PC-9 (cell line): ENCODE measurements at regions not wholly inside any gene's neighbourhood (a gene's known extent, or its start where the extent isn't known, plus 50 kb on each side); places are given as distances from the start of the nearest gene placed in this dataset.

ENCODE experiments used
- BruUV-seq: library from RNA; stranded (reverse); fragments of 400-500 nt; replicated peaks from 2 replicates; lab custom pipeline; 2021; lab: Mats Ljungman, UMichigan
- CTCF ChIA-PET: fragments of 300-600 bp; sonication (Branson Sonifier 250); formaldehyde crosslinking; loops from one replicate; lab custom pipeline; 2022; ENCODE audit warnings: antibody characterized with exemption; lab: Charles Lee
- POLR2A ChIA-PET: fragments of 300-600 bp; sonication (Branson Sonifier 250); formaldehyde crosslinking; loops from one replicate; lab custom pipeline; 2022; ENCODE audit warnings: antibody characterized with exemption; ENCODE audit not compliant: unreplicated experiment; lab: Charles Lee
- DNase-seq, 2 experiments: peaks; one replicate each; pipeline versions ENCODE4 v3.0.0 to v3.0.0-alpha.2; 2015 to 2022; ENCODE audit warnings: mixed read lengths in 1 of 2
- H2AFZ ChIP-seq: fragments of 200-600 bp; sonication (generic); 2 replicates; pipeline ENCODE4 v1.8.1; 2017; ENCODE audit warnings: antibody characterized with exemption
- H3F3A ChIP-seq: fragments of 200-600 bp; sonication (generic); 2 replicates; pipeline ENCODE4 v1.8.1; 2017; ENCODE audit warnings: antibody characterized with exemption, mild to moderate bottlenecking, low read depth; ENCODE audit not compliant: insufficient read depth
- H3K27ac ChIP-seq: fragments of 200-600 bp; sonication (generic); 2 replicates; pipeline ENCODE4 v1.6.1; 2016; ENCODE audit warnings: mixed run types
- H3K27me3 ChIP-seq: fragments of 200-600 bp; sonication (generic); 2 replicates; pipeline ENCODE4 v1.6.1; 2016; ENCODE audit warnings: low read depth, mixed run types; ENCODE audit not compliant: insufficient read depth
- H3K36me3 ChIP-seq: fragments of 200-600 bp; sonication (generic); 2 replicates; pipeline ENCODE4 v1.6.1; 2016; ENCODE audit warnings: low read depth, mixed run types
- H3K4me1 ChIP-seq: fragments of 200-600 bp; sonication (generic); replicated peaks from 2 replicates; pipeline ENCODE4 v1.6.1; 2016; ENCODE audit warnings: mixed run types; ENCODE audit not compliant: insufficient read depth
- H3K4me2 ChIP-seq: fragments of 200-600 bp; sonication (generic); 2 replicates; pipeline ENCODE4 v1.6.1; 2017; ENCODE audit warnings: mixed run types
- H3K4me3 ChIP-seq: fragments of 200-600 bp; sonication (generic); 2 replicates; pipeline ENCODE4 v1.6.1; 2016; ENCODE audit warnings: mixed run types
- H3K79me2 ChIP-seq: fragments of 200-600 bp; sonication (generic); 2 replicates; pipeline ENCODE4 v1.6.1; 2017; ENCODE audit warnings: low read depth, mixed run types
- H3K9me2 ChIP-seq: fragments of 200-600 bp; sonication (generic); 2 replicates; pipeline ENCODE4 v1.8.1; 2017; ENCODE audit warnings: mild to moderate bottlenecking; ENCODE audit not compliant: insufficient read depth
- H3K9me3 ChIP-seq: fragments of 200-600 bp; sonication (generic); 2 replicates; pipeline ENCODE4 v1.8.1; 2016; ENCODE audit warnings: low read depth; ENCODE audit not compliant: insufficient read depth
- H4K20me1 ChIP-seq: fragments of 200-600 bp; sonication (generic); 2 replicates; pipeline ENCODE4 v1.8.1; 2017; ENCODE audit not compliant: insufficient read depth
- EZH2 ChIP-seq: fragments of 200-600 bp; sonication (generic); IDR thresholded peaks from 2 replicates; pipeline ENCODE4 v1.8.0; 2017; ENCODE audit warnings: antibody characterized with exemption, low read depth
- intact Hi-C: fragments of 100-400 bp; cut with micrococcal nuclease; formaldehyde crosslinking; loops from one replicate; pipeline ENCODE4 v1.10.0; 2022; ENCODE audit not compliant: unreplicated experiment
- TF ChIP-seq, protein P1 (sequence below): fragments of 200-600 bp; sonication (generic); conservative IDR thresholded peaks from 2 replicates; pipeline ENCODE4 v1.6.1; 2017; ENCODE audit warnings: mixed run types, antibody characterized with exemption, mild to moderate bottlenecking, moderate library complexity

DNA sequence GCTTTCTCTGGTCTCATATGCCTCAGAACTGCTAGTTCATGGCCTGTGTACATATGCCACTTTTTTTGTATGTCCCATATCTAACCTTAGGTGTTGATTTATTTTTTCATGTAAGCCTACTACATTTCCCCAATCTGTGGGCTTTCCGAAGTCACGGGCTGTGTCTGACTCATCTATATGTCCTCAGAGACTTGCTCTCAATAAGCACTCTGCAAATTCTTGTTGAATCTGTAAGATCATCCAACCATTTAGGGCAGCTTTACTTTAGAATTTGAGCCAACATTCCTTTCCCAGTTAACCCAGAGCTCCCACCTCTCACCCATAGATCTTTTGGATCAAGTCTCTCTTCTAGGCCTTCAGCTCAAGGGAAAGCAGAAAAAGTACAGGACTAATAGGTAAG, 263.4 kb downstream of the SEC61B start:
- Histone ChIP-seq H3F3A (no peaks in the 10 kb centered on the region), H2AFZ (no peak overlapping the region), H3K27ac (no peak overlapping the region), H3K4me1 (no peaks in the 10 kb centered on the region), H3K4me2 (no peak overlapping the region), H3K27me3 (no peaks in the 10 kb centered on the region; the same call in 1 of the 2 replicates), H3K9me2 (no peaks in the 10 kb centered on the region), H3K36me3 (no peaks in the 10 kb centered on the region), H3K79me2 (no peaks in the 10 kb centered on the region), H4K20me1 (no peaks in the 10 kb centered on the region), H3K9me3 (peaks cover 4% of the 10 kb centered on the region; the same call in 1 of the 2 replicates), H3K4me3 (no peak overlapping the region)
- ChIA-PET CTCF (interaction anchor here (0.5 kb wide), 1 partner anchor 183 kb away, joined by 3 read pairs; no protein-coding TSS in a partner anchor), POLR2A (no interaction called here)
- no peak for TF ChIP-seq EZH2
- TF ChIP-seq, protein P1, sequence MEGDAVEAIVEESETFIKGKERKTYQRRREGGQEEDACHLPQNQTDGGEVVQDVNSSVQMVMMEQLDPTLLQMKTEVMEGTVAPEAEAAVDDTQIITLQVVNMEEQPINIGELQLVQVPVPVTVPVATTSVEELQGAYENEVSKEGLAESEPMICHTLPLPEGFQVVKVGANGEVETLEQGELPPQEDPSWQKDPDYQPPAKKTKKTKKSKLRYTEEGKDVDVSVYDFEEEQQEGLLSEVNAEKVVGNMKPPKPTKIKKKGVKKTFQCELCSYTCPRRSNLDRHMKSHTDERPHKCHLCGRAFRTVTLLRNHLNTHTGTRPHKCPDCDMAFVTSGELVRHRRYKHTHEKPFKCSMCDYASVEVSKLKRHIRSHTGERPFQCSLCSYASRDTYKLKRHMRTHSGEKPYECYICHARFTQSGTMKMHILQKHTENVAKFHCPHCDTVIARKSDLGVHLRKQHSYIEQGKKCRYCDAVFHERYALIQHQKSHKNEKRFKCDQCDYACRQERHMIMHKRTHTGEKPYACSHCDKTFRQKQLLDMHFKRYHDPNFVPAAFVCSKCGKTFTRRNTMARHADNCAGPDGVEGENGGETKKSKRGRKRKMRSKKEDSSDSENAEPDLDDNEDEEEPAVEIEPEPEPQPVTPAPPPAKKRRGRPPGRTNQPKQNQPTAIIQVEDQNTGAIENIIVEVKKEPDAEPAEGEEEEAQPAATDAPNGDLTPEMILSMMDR, result no peak
- DNase-seq, result no peak
- no TSS peak for BruUV-seq
- intact Hi-C loops, result no loop called here

DNA sequence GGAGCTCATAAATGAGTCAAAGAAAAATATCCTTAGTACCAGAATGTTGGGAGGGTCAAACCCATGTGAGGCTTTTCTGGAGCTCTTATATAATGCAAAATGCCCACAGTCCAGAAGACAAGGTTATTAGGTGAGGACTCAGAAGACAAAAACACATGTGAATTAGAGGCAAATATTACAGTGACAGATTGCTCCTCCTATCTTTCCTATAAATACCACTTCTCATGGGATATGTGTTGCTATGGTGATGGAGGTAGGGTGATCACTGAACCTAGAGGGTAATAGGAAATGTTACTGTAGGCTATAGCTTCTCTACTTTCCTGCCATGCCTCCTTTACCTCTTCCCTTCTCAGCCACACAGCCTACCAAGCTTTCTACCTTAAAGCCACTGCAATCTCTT, 264.6 kb downstream of the SEC61B start:
- no peaks in the 10 kb centered on the region for H3K27me3 ChIP-seq

DNA sequence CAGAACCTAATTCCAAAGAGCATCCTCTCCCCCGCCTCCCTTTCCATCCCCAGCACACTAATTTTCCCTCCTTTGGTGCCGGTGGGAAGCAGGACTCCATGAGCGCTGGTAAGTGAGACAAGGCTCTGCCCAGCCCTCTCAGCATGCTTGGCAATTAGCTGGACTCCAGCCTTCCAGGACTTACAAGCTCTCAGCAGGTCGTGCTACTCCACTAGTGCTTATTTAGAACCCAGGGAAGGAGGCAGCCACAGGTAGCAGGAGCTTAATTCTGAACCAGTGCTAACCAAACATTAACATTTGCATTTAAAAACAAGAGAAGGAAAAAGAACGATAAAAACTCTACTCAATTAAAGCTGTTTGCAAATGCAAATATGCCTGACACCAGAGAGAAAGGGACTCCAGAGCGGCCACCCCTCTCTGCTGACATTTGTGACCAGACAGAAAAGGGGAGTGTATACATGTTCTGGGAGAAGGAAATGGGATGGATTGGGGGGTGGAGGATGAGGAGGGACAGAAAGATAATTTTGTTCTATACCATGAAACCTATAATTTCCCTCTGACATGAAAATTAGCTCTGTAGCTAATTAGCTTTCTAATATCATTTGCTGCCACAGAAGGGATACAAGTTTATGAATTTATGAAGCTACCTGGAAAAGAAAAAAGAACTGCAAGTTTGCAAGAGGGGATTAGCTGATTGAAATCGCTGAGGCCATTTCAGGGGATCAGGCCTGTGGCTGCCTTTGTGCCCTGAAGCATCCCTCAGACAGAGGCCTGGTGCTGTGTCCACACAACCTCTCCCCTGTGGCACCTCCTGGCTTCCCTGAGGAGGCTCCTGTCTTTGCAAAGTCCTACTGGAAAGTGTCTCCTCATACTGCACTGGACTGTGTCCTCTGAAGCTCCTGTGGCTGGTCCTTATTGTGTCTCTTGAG, 266.3 kb downstream of the SEC61B start:
- intact Hi-C loops, result no loop called here
- Histone ChIP-seq H3K36me3 (no peaks in the 10 kb centered on the region), H3K4me3 (no peak overlapping the region), H4K20me1 (no peaks in the 10 kb centered on the region), H3K27ac (no peak overlapping the region), H3K4me1 (no peaks in the 10 kb centered on the region), H3K27me3 (no peaks in the 10 kb centered on the region), H3F3A (no peaks in the 10 kb centered on the region), H3K4me2 (no peak overlapping the region), H3K9me2 (0 out of 2 replicates have a peak, but pooled peaks cover 3% of the 10 kb centered on the region), H2AFZ (no peak overlapping the region), H3K79me2 (no peaks in the 10 kb centered on the region), H3K9me3 (no peaks in the 10 kb centered on the region)
- no peak for DNase-seq
- ChIA-PET POLR2A (interaction anchor here (0.6 kb wide), 1 partner anchor 638 kb away, joined by 4 read pairs; no protein-coding TSS in a partner anchor), CTCF (interaction anchor here (0.7 kb wide), 1 partner anchor 954 kb away, joined by 3 read pairs; no protein-coding TSS in a partner anchor)
- BruUV-seq, result no TSS peak
- TF ChIP-seq, protein P1, result no peak
- TF ChIP-seq EZH2, result no peak

More for the DNA sequence above, 264.6 kb downstream of the SEC61B start:
- no peaks in the 10 kb centered on the region for H3K9me2 ChIP-seq
- TF ChIP-seq, protein P1, result no peak
- no peak for TF ChIP-seq EZH2
- DNase-seq, result no peak
- H3K4me2 ChIP-seq, result no peak overlapping the region
- H4K20me1 ChIP-seq, result no peaks in the 10 kb centered on the region
- no peaks in the 10 kb centered on the region for H3K36me3 ChIP-seq
- H3F3A ChIP-seq, result no peaks in the 10 kb centered on the region
- H3K4me1 ChIP-seq, result no peaks in the 10 kb centered on the region
- peaks cover 4% of the 10 kb centered on the region; the same call in 1 of the 2 replicates for H3K9me3 ChIP-seq
- no peak overlapping the region for H2AFZ ChIP-seq
- no TSS peak for BruUV-seq
- intact Hi-C loops, result no loop called here
- ChIA-PET POLR2A (interaction anchor here (0.5 kb wide), 1 partner anchor 204 kb away, joined by 9 read pairs; no protein-coding TSS in a partner anchor), CTCF (no interaction called here)
- no peak overlapping the region for H3K27ac ChIP-seq
- no peaks in the 10 kb centered on the region for H3K79me2 ChIP-seq
- no peak overlapping the region for H3K4me3 ChIP-seq
